Ureter (tissue), 1 donor: ENCODE measurements at regions not wholly inside any gene's neighbourhood (a gene's known extent, or its start where the extent isn't known, plus 50 kb on each side); places are given as distances from the start of the nearest gene placed in this dataset.
"Not testable (repeated sequence)": the region's sequence is repeated elsewhere in the genome, so short reads cannot be mapped to it uniquely, and the experiment has no call there.

Experiments
- DNase-seq: peaks from one replicate; pipeline ENCODE4 v3.0.0-alpha.2; 2020; ENCODE audit warnings: low spot score
- donor health status: DM: yes; HTN: yes; CAD: no.

GRCh38 chr2:7527165-7527722 lies 610.0 kb downstream of the RNF144A start:
- DNase-seq: no peak

GRCh38 chr2:7530001-7530400 lies 612.8 kb downstream of the RNF144A start:
- DNase-seq: no peak

- DNase-seq: no peak
Measured at GRCh38 chr2:7539077-7539476, 621.9 kb downstream of the RNF144A start.

- no peak for DNase-seq
Measured at GRCh38 chr2:7539760-7540159, 622.5 kb downstream of the RNF144A start.

- no peak for DNase-seq
Measured at GRCh38 chr2:7552825-7553570, 635.8 kb downstream of the RNF144A start.

GRCh38 chr2:7555260-7555659 lies 638.0 kb downstream of the RNF144A start:
- DNase-seq: no peak

GRCh38 chr2:7557376-7557775 lies 640.2 kb downstream of the RNF144A start:
- DNase-seq: no peak

GRCh38 chr2:7559791-7560190 lies 642.6 kb downstream of the RNF144A start:
- DNase-seq: no peak

GRCh38 chr2:7566382-7566881 lies 649.2 kb downstream of the RNF144A start:
- DNase-seq: no peak

GRCh38 chr2:7567116-7567515 lies 649.9 kb downstream of the RNF144A start:
- not testable (repeated sequence) for DNase-seq

- no peak for DNase-seq
Measured at GRCh38 chr2:7567646-7568045, 650.4 kb downstream of the RNF144A start.

GRCh38 chr2:7570247-7570646 lies 653.0 kb downstream of the RNF144A start:
- no peak for DNase-seq

GRCh38 chr2:7571701-7572100 lies 654.5 kb downstream of the RNF144A start:
- DNase-seq: no peak

- no peak for DNase-seq
Measured at GRCh38 chr2:7572450-7572849, 655.2 kb downstream of the RNF144A start.

- DNase-seq: no peak
Measured at GRCh38 chr2:7573166-7573825, 656.1 kb downstream of the RNF144A start.

- DNase-seq: no peak
Measured at GRCh38 chr2:7574385-7574784, 657.2 kb downstream of the RNF144A start.

GRCh38 chr2:7577769-7578168 lies 660.6 kb downstream of the RNF144A start:
- no peak for DNase-seq

GRCh38 chr2:7584017-7584416 lies 666.8 kb downstream of the RNF144A start:
- DNase-seq: no peak

- DNase-seq: no peak
Measured at GRCh38 chr2:7586898-7587297, 669.7 kb downstream of the RNF144A start.

GRCh38 chr2:7588295-7588694 lies 671.1 kb downstream of the RNF144A start:
- no peak for DNase-seq

- DNase-seq: no peak
Measured at GRCh38 chr2:7592618-7593140, 675.5 kb downstream of the RNF144A start.

GRCh38 chr2:7593360-7593759 lies 676.1 kb downstream of the RNF144A start:
- DNase-seq: no peak

GRCh38 chr2:7594211-7594610 lies 677.0 kb downstream of the RNF144A start:
- no peak for DNase-seq
